Stimulated activated memory B cell treated with anti-CD40 and anti-IgM and Interleukin-4, amounts not matched to agents 10 μg/mL and 1 μg/mL and 100 μg/mL, for 72 hours (primary cell): ENCODE measurements at regions not wholly inside any gene's neighbourhood (a gene's known extent, or its start where the extent isn't known, plus 50 kb on each side); places are given as distances from the start of the nearest gene placed in this dataset.

ENCODE experiments used
- ATAC-seq: fragments of 150-1000 bp; cut with Tn5 transposase; 2 replicates; pipeline ENCODE4 v1.10.0; 2021
- H3K27ac Mint-ChIP-seq: one replicate; pipeline ENCODE4 v1.8.0; 2022; ENCODE audit warnings: mild to moderate bottlenecking, mixed read lengths
- H3K27me3 Mint-ChIP-seq: one replicate; pipeline ENCODE4 v1.8.0; 2022; ENCODE audit warnings: mixed read lengths
- H3K36me3 Mint-ChIP-seq: one replicate; pipeline ENCODE4 v1.8.0; 2022; ENCODE audit warnings: mixed read lengths
- H3K4me1 Mint-ChIP-seq: one replicate; pipeline ENCODE4 v1.8.0; 2022; ENCODE audit warnings: mixed read lengths
- H3K4me3 Mint-ChIP-seq: one replicate; pipeline ENCODE4 v1.8.0; 2022; ENCODE audit warnings: mild to moderate bottlenecking, moderate library complexity, mixed read lengths
- H3K9me3 Mint-ChIP-seq: one replicate; pipeline ENCODE4 v1.8.0; 2022; ENCODE audit warnings: mixed read lengths

DNA sequence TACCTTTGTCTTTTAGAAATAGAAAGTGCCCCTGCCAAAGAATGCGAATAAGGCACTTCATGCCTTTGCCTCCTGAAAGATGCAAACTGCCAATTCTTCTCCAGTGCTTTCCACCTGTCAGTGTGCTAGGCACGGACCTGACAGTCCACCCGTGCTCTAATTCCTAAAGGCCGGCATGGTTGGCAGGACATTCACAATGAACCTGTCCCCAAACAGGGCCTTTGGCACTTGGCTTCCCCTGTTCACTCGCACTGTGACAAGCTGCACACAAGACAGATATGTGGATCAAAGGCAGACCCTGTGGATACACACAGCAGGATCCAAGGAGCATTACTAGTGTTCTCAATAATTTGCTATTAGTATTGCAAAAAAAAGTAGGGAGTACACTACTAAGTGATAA, 505.7 kb upstream of the AGTR1 start:
- H3K27me3 Mint-ChIP-seq = no peaks in the 10 kb centered on the region
- no peaks in the 10 kb centered on the region for H3K36me3 Mint-ChIP-seq
- no peak for ATAC-seq
- no peaks in the 10 kb centered on the region for H3K4me1 Mint-ChIP-seq
- no peak overlapping the region for H3K27ac Mint-ChIP-seq
- no peaks in the 10 kb centered on the region for H3K9me3 Mint-ChIP-seq
- H3K4me3 Mint-ChIP-seq = no peak overlapping the region

DNA sequence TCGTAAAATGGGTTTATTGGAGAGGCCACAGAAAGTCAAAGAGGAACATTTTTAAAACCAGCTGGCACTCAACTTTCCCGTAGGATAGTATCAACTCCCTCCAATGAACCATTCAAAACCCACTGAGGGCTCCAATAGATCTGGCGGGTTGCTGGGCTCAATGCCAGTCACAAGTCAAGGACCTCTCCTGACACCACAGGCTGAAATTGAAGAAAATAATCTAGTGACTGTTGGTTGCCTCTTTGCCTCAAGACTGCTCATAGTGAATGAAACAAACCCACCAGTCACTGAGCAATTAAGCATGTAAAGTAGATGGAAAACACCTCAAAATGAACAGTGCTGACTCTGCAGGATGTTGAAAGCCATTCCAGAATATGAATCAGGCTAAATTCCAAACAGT, 500.6 kb upstream of the AGTR1 start:
- Mint-ChIP-seq H3K27ac (no peak overlapping the region), H3K4me1 (no peaks in the 10 kb centered on the region), H3K36me3 (no peaks in the 10 kb centered on the region), H3K27me3 (no peaks in the 10 kb centered on the region), H3K9me3 (peaks cover 11% of the 10 kb centered on the region), H3K4me3 (no peak overlapping the region)
- ATAC-seq = no peak

DNA sequence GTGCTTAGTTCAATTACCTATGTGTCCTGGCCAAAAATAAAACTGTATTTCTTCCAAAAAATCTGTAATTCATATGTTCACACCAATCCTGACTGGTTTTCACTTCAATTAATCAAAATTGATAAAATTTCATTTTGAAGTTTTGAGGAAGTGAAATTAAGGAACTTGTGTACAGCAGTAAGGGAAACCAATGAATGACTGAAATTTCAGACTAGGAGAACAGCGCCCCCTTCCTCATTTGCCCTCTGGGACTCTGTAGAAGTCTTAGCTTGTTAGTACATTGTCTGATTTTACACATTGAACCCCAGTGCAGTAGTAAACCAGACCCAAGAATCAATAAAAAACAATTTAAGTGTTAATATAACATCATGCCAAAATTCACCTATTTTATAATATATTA, 495.3 kb upstream of the AGTR1 start:
- Mint-ChIP-seq H3K4me1 (no peaks in the 10 kb centered on the region), H3K4me3 (no peak overlapping the region), H3K36me3 (no peaks in the 10 kb centered on the region), H3K27ac (no peak overlapping the region), H3K9me3 (peaks cover 11% of the 10 kb centered on the region), H3K27me3 (no peaks in the 10 kb centered on the region)
- no peak for ATAC-seq

DNA sequence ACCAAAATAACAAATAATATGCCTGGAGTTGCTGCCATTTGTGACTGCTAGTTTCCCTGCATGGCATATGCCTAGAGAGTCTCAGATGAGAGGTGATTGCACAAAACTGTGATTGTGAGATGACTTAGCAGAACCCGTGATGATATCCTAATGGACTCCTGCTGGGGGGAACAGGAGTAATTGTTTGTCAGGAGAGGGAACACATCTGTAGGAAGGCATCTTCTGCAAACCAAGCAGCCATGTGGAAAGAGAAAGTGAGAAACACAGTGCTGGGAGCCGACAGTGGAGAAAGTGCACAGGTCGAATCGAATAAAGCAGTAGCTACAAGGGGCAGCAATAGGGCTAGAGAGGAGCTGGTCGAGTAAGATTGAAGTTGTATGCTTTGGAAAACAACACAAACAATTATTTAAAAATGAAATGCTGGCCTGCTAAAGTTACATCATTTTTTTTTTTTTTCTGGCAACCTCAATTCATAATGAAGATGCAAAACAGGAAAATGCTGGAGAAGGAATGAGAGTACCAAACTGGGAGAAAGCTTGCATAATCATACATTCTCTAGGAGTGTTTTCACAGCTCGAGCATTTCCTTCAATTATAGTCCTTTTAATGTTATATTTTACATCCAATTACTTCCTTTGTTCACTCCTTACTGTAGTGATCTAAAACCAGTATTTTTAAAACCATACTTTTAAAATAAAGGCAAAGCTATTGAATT, 494.2 kb upstream of the AGTR1 start:
- no peak for ATAC-seq
- no peaks in the 10 kb centered on the region for H3K36me3 Mint-ChIP-seq
- H3K9me3 Mint-ChIP-seq = peaks cover 7% of the 10 kb centered on the region
- H3K4me3 Mint-ChIP-seq = no peak overlapping the region
- H3K4me1 Mint-ChIP-seq = no peaks in the 10 kb centered on the region
- no peaks in the 10 kb centered on the region for H3K27me3 Mint-ChIP-seq
- no peak overlapping the region for H3K27ac Mint-ChIP-seq

DNA sequence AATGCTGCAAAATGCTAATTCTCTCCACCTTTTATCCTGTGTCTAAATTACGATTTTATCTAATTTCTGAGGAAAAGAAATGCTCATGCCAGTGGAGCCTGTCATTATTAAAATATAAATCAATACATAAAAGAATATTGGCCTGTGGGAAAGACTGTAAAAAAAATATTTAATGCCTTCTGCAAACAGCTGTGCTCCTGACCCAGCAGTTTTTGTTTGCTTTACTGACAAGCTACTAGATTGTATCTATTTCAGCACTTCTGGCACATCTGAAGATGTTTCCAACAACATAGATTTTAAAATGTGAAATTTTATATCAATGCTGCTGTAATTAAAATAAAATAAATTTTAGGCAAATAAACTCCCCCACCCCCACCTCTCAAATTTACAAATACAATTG, 493.6 kb upstream of the AGTR1 start:
- ATAC-seq = no peak
- no peak overlapping the region for H3K4me3 Mint-ChIP-seq
- no peaks in the 10 kb centered on the region for H3K27me3 Mint-ChIP-seq
- H3K9me3 Mint-ChIP-seq = peaks cover 7% of the 10 kb centered on the region
- H3K4me1 Mint-ChIP-seq = no peaks in the 10 kb centered on the region
- no peak overlapping the region for H3K27ac Mint-ChIP-seq
- no peaks in the 10 kb centered on the region for H3K36me3 Mint-ChIP-seq

DNA sequence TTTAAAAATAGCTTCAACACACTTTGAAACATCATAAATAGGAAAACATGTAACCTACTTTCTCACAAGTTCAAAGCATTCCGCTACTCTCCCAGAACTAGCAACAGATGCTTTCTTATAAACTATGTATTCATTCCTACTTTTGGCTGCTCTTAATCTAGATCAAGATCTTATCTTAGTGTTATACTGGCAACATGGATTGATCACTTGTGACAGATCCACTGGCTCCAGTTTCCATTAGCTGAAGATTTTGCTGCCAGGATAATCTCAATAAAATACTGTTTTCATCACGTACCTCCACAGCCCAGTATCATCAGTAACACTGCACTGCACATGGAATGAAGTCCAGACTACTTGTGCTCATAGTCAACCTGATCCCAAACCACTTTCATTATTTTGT, 491.7 kb upstream of the AGTR1 start:
- Mint-ChIP-seq H3K4me1 (no peaks in the 10 kb centered on the region), H3K4me3 (no peak overlapping the region), H3K27me3 (no peaks in the 10 kb centered on the region), H3K27ac (no peak overlapping the region), H3K36me3 (no peaks in the 10 kb centered on the region), H3K9me3 (no peaks in the 10 kb centered on the region)
- no peak for ATAC-seq

DNA sequence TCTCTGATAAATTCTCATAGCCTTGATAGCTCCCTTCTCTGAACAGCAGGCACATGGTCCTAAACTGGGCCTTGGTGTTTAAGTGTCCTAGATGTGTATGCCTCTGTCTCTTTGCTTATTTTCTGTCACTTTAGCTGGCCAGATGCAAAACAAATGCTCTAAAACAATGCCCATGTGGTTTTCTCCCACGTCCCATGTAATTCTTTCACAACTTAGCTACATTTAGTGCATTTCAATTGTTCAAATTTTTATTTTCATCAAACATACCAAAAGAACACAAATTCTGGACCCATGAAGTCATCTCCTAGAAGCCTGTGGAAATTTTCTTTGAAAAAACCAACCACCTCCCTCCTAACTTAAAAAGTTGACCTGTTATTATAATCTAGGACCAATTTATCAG, 491.3 kb upstream of the AGTR1 start:
- no peaks in the 10 kb centered on the region for H3K9me3 Mint-ChIP-seq
- H3K27ac Mint-ChIP-seq = no peak overlapping the region
- H3K4me1 Mint-ChIP-seq = no peaks in the 10 kb centered on the region
- ATAC-seq = no peak
- no peaks in the 10 kb centered on the region for H3K27me3 Mint-ChIP-seq
- no peak overlapping the region for H3K4me3 Mint-ChIP-seq
- H3K36me3 Mint-ChIP-seq = no peaks in the 10 kb centered on the region

DNA sequence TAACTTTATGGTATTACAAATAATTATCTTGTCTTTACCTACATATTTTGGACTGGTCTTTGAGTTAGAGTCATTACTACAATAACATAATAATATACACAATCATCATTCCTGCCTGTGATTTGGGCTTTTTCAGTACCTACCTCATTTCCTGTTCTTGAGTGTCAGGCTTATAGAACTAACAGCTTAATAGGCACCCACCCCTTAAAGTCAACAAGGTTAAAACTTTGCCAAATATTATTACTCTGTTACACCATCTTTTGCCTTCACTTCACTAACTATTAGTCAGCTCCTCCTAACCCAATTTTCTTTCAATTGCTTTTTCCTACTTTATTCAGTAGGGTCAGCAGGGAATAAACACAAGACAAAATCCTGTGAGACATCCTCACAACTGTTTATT, 488.7 kb upstream of the AGTR1 start:
- Mint-ChIP-seq H3K27ac (no peak overlapping the region), H3K27me3 (no peaks in the 10 kb centered on the region), H3K4me3 (no peak overlapping the region), H3K4me1 (no peaks in the 10 kb centered on the region), H3K9me3 (no peaks in the 10 kb centered on the region), H3K36me3 (no peaks in the 10 kb centered on the region)
- ATAC-seq = no peak

DNA sequence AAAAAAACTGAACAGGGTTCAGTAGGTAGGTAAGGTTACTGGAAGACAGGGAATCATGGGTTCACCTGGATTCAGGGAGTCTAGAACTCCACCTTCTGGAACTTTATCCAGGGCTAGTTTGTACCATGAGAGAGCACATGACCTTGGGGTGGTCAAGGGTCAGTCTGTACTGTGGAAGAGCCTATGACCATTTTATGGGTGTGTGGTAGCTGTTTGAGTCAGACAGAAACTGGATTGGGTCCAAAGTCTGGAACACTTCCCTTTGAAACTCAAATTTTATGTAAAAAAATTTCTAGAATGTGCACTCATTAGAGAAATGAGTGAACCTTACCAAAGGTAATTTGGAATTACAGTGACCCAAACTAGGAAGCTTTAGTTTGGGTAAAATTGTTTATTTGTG, 486.0 kb upstream of the AGTR1 start:
- ATAC-seq = no peak
- H3K27me3 Mint-ChIP-seq = no peaks in the 10 kb centered on the region
- H3K4me3 Mint-ChIP-seq = no peak overlapping the region
- H3K36me3 Mint-ChIP-seq = no peaks in the 10 kb centered on the region
- no peaks in the 10 kb centered on the region for H3K9me3 Mint-ChIP-seq
- no peak overlapping the region for H3K27ac Mint-ChIP-seq
- H3K4me1 Mint-ChIP-seq = no peaks in the 10 kb centered on the region

DNA sequence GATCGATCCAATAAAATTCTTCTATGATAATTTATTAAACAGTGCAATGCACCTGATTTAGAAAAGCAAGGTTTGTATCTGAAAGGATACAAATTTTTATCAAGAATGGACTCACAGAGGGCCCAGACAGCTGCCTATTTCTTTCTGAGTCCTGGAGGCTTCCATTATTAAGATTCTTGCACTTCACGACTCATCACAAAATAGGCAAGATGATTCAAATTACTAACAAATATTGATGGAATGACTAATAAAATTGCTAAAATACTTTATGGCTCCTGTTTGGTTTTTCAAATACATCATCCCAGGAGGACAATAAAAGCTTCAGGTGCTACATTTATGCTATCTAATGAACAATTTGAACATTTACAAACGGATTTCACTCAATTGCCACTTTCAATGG, 483.0 kb upstream of the AGTR1 start:
- no peaks in the 10 kb centered on the region for H3K4me1 Mint-ChIP-seq
- H3K4me3 Mint-ChIP-seq = no peak overlapping the region
- ATAC-seq = no peak
- H3K27me3 Mint-ChIP-seq = no peaks in the 10 kb centered on the region
- H3K36me3 Mint-ChIP-seq = no peaks in the 10 kb centered on the region
- no peak overlapping the region for H3K27ac Mint-ChIP-seq
- no peaks in the 10 kb centered on the region for H3K9me3 Mint-ChIP-seq

DNA sequence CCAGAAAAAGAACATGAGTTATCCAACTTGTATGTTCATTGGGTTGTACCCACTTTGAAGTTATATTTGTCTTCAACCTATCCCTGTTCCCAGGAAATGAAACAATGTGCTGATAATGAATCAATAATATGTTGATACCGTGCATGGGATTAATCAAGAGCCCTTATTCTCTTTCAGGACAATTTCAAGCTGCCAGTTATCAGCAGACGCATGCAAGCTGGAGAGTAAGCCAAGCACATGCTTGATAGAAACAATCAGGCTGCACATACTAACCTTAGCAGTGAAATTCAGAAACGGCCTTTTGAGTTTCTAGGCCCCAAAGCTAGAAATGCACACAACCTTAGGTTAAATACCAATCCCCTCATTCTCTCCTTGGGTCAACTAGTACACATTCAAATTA, 480.4 kb upstream of the AGTR1 start:
- H3K36me3 Mint-ChIP-seq = no peaks in the 10 kb centered on the region

DNA sequence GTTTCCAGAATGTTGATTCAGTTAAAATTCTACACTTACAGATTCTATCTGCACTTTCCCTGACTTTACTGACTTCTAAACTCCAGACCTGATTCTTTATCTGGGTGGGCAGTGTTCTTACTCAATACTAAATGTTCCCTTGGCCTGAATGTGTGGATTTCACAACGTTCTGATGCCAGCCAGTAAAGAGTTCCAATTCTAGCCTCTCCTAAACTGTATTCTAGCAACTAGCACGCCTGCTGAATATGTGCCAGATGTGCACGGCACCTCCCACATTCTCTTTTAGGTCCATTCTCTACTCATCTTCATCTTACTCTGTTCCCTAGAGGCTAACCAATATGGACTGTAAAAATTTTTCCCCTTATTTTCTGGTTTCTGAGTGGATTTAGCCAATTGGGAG, 479.5 kb upstream of the AGTR1 start:
- Mint-ChIP-seq H3K4me1 (no peaks in the 10 kb centered on the region), H3K4me3 (no peak overlapping the region), H3K27me3 (no peaks in the 10 kb centered on the region), H3K36me3 (no peaks in the 10 kb centered on the region), H3K27ac (no peak overlapping the region), H3K9me3 (no peaks in the 10 kb centered on the region)
- no peak for ATAC-seq

More for the DNA sequence above, 480.4 kb upstream of the AGTR1 start:
- Mint-ChIP-seq H3K27me3 (no peaks in the 10 kb centered on the region), H3K4me1 (no peaks in the 10 kb centered on the region), H3K27ac (no peak overlapping the region), H3K4me3 (no peak overlapping the region), H3K9me3 (no peaks in the 10 kb centered on the region)
- no peak for ATAC-seq

DNA sequence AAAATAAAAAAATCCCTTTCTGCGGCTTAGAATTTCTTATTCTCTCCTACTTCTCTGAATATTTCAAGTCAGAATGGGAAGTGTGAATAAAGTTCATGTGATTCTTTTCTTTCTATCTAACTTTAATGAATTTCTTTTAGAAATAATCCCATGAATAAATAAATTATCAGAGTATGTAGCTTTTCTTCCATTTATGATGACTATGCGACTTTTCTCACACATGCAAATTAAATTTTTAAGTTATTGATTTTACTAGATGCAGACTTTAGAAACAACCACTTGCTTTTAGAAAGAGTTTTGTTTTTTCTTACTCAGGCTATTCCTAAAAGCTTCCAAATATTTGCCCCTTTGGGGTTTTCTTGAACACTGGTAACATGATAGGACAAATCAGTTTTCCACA, 477.7 kb upstream of the AGTR1 start:
- no peaks in the 10 kb centered on the region for H3K36me3 Mint-ChIP-seq
- no peaks in the 10 kb centered on the region for H3K9me3 Mint-ChIP-seq
- H3K27me3 Mint-ChIP-seq = no peaks in the 10 kb centered on the region
- H3K4me3 Mint-ChIP-seq = no peak overlapping the region
- H3K4me1 Mint-ChIP-seq = no peaks in the 10 kb centered on the region
- ATAC-seq = no peak
- no peak overlapping the region for H3K27ac Mint-ChIP-seq

DNA sequence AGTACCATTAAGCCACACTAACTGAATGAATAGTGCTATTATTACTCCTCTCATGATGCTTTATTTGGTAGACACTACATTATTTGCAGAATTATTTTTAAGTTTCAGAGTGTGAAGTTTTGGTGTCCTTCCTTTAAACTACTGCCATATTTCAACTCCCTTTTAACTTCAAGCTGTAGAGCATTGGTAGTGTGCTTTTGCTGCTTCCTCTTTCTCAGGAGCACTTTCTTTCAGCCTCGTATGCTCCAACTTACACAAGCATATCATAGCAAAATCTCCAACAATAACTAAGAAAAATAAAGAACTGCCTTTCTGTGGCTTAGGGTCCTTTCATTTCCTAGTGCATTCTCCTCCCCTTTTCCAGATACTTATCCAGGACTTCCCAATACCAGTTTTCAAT, 476.4 kb upstream of the AGTR1 start:
- ATAC-seq = no peak
- H3K27ac Mint-ChIP-seq = no peak overlapping the region
- no peaks in the 10 kb centered on the region for H3K36me3 Mint-ChIP-seq
- no peaks in the 10 kb centered on the region for H3K27me3 Mint-ChIP-seq
- H3K4me1 Mint-ChIP-seq = no peaks in the 10 kb centered on the region
- H3K4me3 Mint-ChIP-seq = no peak overlapping the region
- H3K9me3 Mint-ChIP-seq = no peaks in the 10 kb centered on the region

DNA sequence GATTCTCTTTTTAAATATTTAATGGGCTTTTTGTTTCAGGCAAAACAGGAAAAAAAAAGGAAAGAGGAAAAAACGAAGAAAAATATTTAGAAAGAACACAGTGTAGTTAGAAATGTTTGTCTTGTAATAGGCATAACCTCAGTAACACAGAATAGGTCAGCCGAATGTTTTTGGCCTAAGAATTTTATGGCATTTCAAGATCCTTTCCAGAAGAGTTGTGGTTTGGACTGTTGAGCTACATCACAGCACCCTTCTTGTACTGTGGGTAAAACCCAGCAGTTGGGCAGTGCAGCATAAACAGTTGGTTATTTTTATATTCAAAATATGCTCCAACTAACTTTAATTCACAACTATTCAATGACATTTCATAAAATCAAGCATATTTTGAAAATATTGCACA, 474.4 kb upstream of the AGTR1 start:
- ATAC-seq = no peak
- no peaks in the 10 kb centered on the region for H3K36me3 Mint-ChIP-seq
- H3K27me3 Mint-ChIP-seq = no peaks in the 10 kb centered on the region
- no peaks in the 10 kb centered on the region for H3K9me3 Mint-ChIP-seq
- H3K4me1 Mint-ChIP-seq = no peaks in the 10 kb centered on the region
- no peak overlapping the region for H3K27ac Mint-ChIP-seq
- no peak overlapping the region for H3K4me3 Mint-ChIP-seq

DNA sequence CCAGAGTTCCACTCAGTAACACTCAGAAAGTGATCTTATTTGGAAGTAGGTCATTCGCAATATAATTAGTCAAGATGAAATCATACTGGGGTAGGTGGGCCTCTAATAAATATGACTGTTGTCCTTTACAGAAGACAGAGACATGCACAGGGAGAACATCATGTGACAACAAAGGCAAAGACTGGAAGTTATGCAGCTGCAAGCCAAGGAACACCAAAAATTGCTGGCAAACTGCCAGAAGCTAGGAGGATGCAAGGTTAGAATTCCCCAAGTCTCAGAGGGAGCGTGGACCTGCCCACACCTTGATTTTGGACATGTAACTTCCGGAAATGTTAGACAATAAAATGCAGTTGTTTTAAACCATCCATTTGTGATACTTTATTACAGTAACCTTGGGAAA, 471.5 kb upstream of the AGTR1 start:
- Mint-ChIP-seq H3K27ac (no peak overlapping the region), H3K36me3 (no peaks in the 10 kb centered on the region), H3K9me3 (no peaks in the 10 kb centered on the region), H3K27me3 (no peaks in the 10 kb centered on the region), H3K4me1 (no peaks in the 10 kb centered on the region), H3K4me3 (no peak overlapping the region)
- no peak for ATAC-seq

DNA sequence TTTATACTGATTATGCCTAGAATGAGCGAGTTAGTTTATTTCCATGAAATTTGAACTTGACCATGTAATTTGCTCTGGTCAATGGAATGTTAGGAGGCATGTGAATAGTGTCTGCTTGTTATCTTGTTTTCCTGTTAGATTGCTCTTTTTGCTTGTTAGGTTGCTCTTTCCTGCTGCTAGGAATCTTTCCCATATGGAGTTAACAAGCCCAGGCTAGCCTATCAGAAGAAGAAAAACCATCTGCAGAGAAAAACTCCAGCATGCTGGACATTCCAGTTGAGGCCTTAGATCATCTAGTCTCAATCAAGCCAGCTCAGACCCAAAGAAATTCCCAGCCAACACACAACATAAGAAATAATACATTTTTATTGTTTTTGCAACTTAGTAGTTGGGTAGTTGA, 470.2 kb upstream of the AGTR1 start:
- no peak for ATAC-seq
- Mint-ChIP-seq H3K36me3 (no peaks in the 10 kb centered on the region), H3K4me3 (no peak overlapping the region), H3K4me1 (no peaks in the 10 kb centered on the region), H3K9me3 (no peaks in the 10 kb centered on the region), H3K27ac (no peak overlapping the region), H3K27me3 (no peaks in the 10 kb centered on the region)
